GM18873 (cell line): ENCODE measurements at regions not wholly inside any gene's neighbourhood (a gene's known extent, or its start where the extent isn't known, plus 50 kb on each side); places are given as distances from the start of the nearest gene placed in this dataset.

Experiments
- ATAC-seq: cut with Tn5 transposase; IDR thresholded peaks from one replicate; pipeline ENCODE4 v1.9.1; 2021; ENCODE audit warnings: mild to moderate bottlenecking, moderate library complexity, moderate number of reproducible peaks; ENCODE audit not compliant: unreplicated experiment, low FRiP score

GRCh38 chr12:107957459-107957858 lies 171.6 kb upstream of the WSCD2 start:
- ATAC-seq = no peak

GRCh38 chr12:107963635-107964034 lies 165.5 kb upstream of the WSCD2 start:
- no peak for ATAC-seq

DNA sequence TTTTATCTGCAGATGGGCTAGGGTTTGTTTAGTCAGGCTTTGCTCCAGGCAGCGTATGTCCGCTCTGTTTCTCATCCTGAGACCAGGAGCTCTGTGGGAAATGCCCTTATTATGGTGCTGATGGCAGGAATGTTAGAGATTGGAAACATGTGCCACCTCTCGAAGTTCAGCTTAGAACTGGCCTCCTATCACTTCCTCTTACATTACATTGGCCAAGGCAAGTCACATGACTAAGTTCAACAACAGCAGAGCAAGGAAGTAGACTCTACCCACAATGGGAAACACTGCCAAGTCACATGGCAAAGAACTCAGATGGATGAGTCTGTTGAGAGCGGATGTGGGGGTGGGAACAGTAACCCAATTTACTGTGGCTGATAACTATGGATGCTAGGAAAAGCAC lies 161.9 kb upstream of the WSCD2 start:
- no peak for ATAC-seq

DNA sequence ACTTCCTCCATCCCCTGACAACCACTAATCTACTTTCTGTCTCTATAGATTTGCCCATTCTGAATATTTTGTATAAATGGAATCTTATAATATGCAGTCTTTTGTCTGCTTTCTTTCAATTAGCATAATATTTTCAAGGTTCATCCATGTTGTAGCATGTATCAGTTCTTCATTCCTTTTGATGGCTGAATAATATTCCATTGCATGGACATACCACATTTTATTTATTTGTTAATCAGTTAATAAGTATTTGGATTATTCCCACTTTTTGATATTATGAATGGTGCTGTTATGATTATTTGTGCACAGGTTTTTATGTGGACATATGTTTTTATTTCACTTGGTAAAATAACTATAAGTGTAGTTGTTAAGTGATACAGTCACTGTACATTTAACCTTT lies 155.1 kb upstream of the WSCD2 start:
- ATAC-seq = no peak

GRCh38 chr12:107976331-107976730 lies 152.8 kb upstream of the WSCD2 start:
- no peak for ATAC-seq

GRCh38 chr12:107978201-107978600 lies 150.9 kb upstream of the WSCD2 start:
- ATAC-seq = no peak

DNA sequence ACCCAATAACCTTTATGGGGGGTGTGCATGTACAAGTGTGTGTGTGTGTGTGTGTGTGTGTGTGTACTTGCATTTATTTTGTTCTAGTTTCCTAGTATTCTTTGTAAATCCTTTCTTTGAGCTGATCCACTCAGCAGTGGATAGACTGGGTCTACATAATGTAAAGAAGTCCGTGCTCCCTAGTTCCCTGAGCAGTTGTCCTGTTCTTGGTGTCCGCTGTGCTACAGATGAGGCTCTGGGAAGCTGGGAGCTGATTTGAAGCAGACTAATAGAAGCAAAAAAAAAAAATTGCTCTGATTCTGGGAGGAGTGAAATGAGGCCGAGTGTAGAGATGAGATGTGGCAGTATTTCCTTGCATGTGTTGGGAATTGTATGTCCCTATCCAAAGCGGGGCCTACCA lies 150.4 kb upstream of the WSCD2 start:
- no peak for ATAC-seq

GRCh38 chr12:107983756-107984472 lies 145.2 kb upstream of the WSCD2 start:
- no peak for ATAC-seq

GRCh38 chr12:107984973-107985372 lies 144.1 kb upstream of the WSCD2 start:
- no peak for ATAC-seq

DNA sequence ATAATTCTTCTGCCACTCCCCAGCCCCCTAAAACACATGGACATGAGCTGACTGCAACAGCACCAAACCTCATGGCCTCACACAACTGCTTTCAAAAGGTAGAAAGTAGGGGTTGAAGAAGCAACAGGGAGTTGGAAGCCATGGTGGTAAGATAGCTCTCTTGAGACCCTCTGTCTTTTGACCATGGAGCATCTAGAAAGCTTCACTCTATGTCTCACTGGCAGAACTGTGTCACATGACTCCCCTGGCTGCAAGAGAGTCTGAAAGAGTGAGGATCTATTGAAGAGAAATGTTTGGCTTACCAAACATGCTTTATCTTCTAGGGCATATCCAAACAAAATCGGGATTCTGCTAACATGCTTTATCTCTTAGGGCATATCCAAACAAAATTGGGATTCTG lies 142.9 kb upstream of the WSCD2 start:
- no peak for ATAC-seq

DNA sequence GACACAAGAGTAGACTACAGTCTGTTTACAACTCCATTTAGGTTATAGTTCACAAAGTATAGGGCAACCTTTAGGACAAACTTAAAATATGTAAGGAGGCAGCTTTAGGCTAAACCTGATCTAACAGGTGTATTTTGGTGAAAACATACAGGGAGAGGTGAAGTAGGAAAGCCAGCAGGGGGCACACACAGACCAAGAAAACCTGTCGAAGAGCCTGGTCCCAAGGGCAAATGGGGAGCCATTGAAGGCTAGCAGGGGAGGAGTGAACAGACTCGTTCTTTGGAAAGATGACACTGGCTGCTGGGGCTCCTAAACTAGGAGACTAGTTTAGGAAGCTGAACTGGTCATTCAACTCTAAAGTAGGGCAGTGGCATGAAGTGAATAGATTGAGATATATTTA lies 138.8 kb upstream of the WSCD2 start:
- ATAC-seq = no peak

DNA sequence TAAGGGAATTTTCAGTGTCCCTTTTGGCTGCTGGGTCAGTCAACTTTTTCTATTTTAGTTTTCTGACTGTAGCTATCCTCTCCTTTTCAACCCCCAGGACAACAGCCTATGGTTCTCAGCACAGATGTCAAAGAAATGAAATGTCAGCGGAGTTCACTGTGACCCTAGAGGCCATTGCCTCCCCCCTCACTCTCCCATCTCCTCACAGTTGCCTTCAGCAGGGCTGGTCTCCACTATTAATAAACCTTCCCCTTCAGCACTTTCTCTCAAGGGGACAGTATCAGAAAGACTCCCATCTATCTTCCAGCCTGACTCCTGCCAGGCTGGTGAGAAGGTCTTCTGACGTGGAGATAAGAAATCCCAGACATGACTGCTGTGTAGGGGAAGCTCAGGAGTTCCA lies 137.1 kb upstream of the WSCD2 start:
- no peak for ATAC-seq

DNA sequence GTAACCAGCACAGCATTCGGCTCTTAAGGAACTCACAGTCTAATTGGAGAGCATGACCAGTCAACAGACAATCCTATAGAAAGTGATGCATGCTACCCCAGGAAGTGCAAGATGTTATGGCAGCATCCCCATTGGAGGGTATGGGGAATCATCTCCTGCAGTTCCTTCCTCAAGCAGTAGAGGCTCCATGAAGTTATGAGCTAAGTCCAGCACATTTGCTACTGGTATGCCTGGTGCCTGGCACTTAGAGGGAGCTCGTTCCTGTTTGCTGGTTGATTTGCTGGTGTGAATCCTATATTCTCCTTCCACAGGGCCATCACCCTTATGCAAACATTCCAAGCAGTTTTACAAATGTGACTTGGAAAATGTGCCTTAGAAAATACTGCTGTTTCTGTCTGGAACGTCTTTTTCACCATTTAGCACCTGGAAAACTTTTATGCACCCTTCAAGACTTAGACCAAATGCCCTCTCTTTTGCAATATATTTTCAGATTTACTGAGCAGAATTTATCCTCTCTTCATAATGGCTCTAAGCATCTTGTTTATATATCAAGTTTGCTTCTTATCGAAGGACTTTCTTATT lies 136.1 kb upstream of the WSCD2 start:
- ATAC-seq = no peak

GRCh38 chr12:107998863-107999262 lies 130.2 kb upstream of the WSCD2 start:
- no peak for ATAC-seq

- no peak for ATAC-seq
Measured at GRCh38 chr12:108000111-108000510, 129.0 kb upstream of the WSCD2 start.

DNA sequence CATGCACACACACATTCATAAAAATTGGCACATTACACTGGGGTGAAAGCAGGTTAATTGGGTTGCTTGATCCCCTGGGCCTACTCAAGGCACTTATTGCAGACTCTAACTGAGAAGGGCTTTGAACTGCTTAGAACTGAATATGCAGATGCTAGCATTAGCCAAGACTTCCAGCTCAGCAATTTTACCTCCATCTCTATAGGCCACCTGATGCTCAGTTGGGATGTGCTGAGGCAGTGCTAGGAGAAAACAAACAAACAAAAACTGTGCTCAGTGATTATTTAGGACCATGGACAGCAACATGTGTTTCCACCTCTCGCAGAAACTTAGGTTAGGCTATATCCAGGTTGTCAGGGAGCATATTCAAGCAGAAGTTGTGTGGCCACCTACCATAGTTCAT lies 124.8 kb upstream of the WSCD2 start:
- no peak for ATAC-seq

DNA sequence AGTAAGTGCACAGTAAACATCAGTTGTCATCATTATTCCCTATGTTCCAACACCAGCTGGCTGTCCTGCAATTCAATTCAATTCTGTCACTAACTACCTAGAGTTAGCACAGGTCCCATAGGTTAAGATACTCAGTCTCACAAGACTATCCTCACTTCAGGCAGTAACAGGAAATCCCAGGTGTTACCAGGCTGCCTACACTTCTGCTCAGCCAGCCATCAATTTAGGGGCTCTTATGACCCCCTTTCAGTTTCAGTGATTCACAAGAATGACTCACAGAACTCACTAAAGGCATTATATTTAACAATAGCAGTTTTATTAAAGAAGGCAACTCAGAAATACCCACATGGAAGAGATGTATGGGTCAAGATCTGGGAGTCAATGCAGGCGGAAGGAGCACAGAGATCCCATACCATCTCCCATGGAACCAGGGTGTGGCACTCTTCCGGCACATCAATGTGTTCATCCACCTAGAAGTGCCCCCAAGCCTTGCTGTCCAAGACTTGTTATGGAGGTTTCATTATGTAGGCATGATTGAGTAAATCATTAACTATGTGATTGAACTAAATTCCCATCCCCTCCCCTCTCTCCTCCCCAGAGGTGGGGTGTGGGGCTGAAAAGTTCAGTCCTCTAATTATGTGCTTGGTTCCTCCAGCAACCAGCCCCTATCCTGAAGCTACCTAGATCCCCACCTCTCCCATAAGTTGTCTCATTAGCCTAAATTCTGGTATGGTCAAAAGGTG lies 120.8 kb upstream of the WSCD2 start:
- ATAC-seq = no peak

DNA sequence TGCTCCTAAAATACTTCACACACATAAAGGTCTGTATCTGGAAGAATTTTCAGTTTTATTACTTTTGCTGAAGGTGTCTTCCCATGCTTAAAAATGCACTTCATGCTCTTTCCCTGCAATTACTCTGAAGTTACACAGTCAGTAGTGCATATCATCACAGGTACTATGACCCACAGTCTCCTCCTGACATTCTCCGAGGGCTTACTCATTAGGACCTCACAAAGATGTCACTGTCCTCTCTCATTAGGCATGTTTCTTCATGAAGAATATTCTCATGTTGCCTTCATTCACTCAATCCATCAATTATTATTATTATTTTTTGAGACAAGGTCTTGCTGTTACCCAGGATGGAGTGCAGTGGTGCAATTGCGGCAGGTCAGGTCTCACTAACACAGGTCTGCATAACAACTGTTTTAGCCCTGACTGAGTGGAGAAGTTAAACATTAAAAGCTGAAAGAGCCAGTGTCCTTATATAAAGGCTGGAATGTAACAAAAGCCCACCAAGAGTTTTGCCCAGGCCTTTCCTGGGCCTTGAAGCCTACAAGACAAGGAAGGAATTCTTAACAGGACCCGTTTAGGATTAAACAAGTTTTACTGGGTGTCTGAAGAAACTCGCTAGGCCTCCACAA lies 119.5 kb upstream of the WSCD2 start:
- no peak for ATAC-seq

- ATAC-seq = no peak
Measured at GRCh38 chr12:108016022-108016564, 113.0 kb upstream of the WSCD2 start.

DNA sequence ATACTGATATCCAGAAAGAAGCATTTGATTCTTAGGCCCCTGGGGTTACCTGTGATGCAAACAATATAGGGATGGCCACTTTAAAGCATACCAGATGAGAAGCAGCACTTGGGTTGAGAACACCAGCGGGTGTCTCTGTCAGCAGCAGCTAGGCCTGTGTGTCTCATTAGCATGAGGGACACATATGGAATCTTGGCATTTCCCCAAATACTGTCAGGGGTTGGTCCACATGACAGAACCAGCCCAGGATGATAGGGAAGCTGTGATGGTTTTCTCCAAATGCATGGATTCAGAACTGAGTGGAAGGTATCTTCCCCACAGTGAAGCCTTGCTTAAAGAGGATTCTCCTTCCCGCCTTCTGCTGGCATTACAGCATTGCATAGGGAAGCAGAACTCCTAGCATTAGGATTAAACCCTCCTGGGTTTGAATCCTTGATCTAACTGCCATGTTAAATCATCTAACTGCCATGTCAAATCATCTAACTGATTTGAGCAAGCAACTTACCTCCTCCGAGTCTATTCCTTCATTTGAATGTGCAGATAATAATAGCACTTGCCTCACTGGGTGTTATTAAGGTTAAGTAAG lies 111.5 kb upstream of the WSCD2 start:
- no peak for ATAC-seq

DNA sequence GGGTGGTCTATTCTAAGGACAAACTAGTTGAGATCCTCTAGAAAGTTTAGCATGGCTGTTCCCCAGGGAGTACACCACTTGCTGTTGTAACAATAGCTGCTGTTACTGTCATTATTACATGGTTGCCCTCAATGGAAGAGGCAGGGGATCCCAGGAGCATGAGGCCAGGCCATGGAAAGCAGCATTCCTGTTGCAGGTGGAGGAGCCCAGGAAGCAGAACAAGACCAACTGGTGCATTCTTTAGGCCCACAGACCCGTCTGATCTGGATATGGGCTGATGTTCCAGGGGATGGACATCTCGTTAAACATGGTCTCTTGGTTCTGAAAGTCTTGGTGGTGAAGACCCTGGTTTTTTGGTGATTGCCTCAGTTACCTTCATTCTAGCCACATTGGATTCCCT lies 109.2 kb upstream of the WSCD2 start:
- no peak for ATAC-seq
